MM.1S (cell line): ENCODE measurements at regions not wholly inside any gene's neighbourhood (a gene's known extent, or its start where the extent isn't known, plus 50 kb on each side); places are given as distances from the start of the nearest gene placed in this dataset.

ENCODE experiments used
- DNase-seq: peaks from one replicate; pipeline ENCODE4 v3.0.0-alpha.2; 2015
- H2AFZ ChIP-seq: fragments of 300-600 bp; sonication (generic); 2 replicates; pipeline ENCODE4 v1.6.0; 2016; ENCODE audit warnings: antibody characterized with exemption, low read length
- H3F3A ChIP-seq: fragments of 300-600 bp; sonication (generic); 2 replicates; pipeline ENCODE4 v1.6.1; 2016; ENCODE audit warnings: mild to moderate bottlenecking, antibody characterized with exemption, low read length, moderate library complexity, mixed read lengths; ENCODE audit not compliant: insufficient read depth
- H3K27ac ChIP-seq: fragments of 300-600 bp; sonication (generic); 2 replicates; pipeline ENCODE4 v1.5.1; 2016; ENCODE audit warnings: mild to moderate bottlenecking, low read length
- H3K27me3 ChIP-seq: fragments of 300-600 bp; sonication (generic); replicated peaks from 2 replicates; pipeline ENCODE4 v1.6.0; 2016; ENCODE audit warnings: low read length; ENCODE audit not compliant: insufficient read depth
- H3K36me3 ChIP-seq: fragments of 300-600 bp; sonication (generic); replicated peaks from 2 replicates; pipeline ENCODE4 v1.6.1; 2016; ENCODE audit warnings: mild to moderate bottlenecking, low read length, mixed read lengths; ENCODE audit not compliant: insufficient read depth
- H3K4me1 ChIP-seq: fragments of 300-600 bp; sonication (generic); 2 replicates; pipeline ENCODE4 v1.6.1; 2016; ENCODE audit warnings: low read length, mixed read lengths
- H3K4me2 ChIP-seq: fragments of 300-600 bp; sonication (generic); 2 replicates; pipeline ENCODE4 v1.6.0; 2016; ENCODE audit warnings: low read depth, low read length
- H3K4me3 ChIP-seq: fragments of 300-600 bp; sonication (generic); 2 replicates; pipeline ENCODE4 v1.5.1; 2016; ENCODE audit warnings: low read length, mixed read lengths
- H3K79me2 ChIP-seq: fragments of 300-600 bp; sonication (generic); 2 replicates; pipeline ENCODE4 v1.6.1; 2016; ENCODE audit warnings: mixed run types, low read length, mixed read lengths
- H3K9ac ChIP-seq: fragments of 300-600 bp; sonication (generic); 2 replicates; pipeline ENCODE4 v1.6.1; 2016; ENCODE audit warnings: low read length, mixed read lengths
- H3K9me2 ChIP-seq: fragments of 300-600 bp; sonication (generic); replicated peaks from 2 replicates; pipeline ENCODE4 v1.6.1; 2016; ENCODE audit warnings: mild to moderate bottlenecking, low read length, mixed read lengths; ENCODE audit not compliant: insufficient read depth
- H3K9me3 ChIP-seq: fragments of 300-600 bp; sonication (generic); replicated peaks from 2 replicates; pipeline ENCODE4 v1.6.1; 2016; ENCODE audit warnings: mild to moderate bottlenecking, low read length, mixed read lengths; ENCODE audit not compliant: insufficient read depth
- H4K20me1 ChIP-seq: fragments of 300-600 bp; sonication (generic); 2 replicates; pipeline ENCODE4 v1.6.1; 2016; ENCODE audit warnings: mild to moderate bottlenecking, low read length, moderate library complexity, mixed read lengths; ENCODE audit not compliant: insufficient read depth
- CTCF ChIP-seq: fragments of 300-600 bp; sonication (generic); IDR thresholded peaks from 2 replicates; pipeline ENCODE4 v1.5.1; 2016; ENCODE audit warnings: antibody characterized with exemption, low read length, mixed read lengths
- EZH2 ChIP-seq: fragments of 300-600 bp; sonication (generic); optimal IDR thresholded peaks from 2 replicates; pipeline ENCODE3; 2017; ENCODE audit warnings: low read depth, mild to moderate bottlenecking, antibody characterized with exemption, low read length, mixed read lengths
- EZH2phosphoT487 ChIP-seq: fragments of 300-600 bp; sonication (generic); IDR thresholded peaks from 2 replicates; pipeline ENCODE4 v1.6.1; 2018; ENCODE audit warnings: antibody characterized with exemption, low read length

- no peak for DNase-seq
- no peak overlapping the region for H2AFZ ChIP-seq
Measured at GRCh38 chr3:976006-976405, 116.8 kb upstream of the CNTN6 start.

GRCh38 chr3:981156-981555 is 111.7 kb upstream of the CNTN6 start:
- Histone ChIP-seq H3K4me2 (no peak overlapping the region), H3K36me3 (no peaks in the 10 kb centered on the region), H3K9me3 (no peaks in the 10 kb centered on the region), H3F3A (no peaks in the 10 kb centered on the region), H3K79me2 (no peaks in the 10 kb centered on the region), H3K27ac (no peak overlapping the region), H3K9ac (no peak overlapping the region), H3K27me3 (no peaks in the 10 kb centered on the region), H3K4me3 (no peak overlapping the region), H4K20me1 (no peaks in the 10 kb centered on the region), H2AFZ (no peak overlapping the region), H3K4me1 (no peaks in the 10 kb centered on the region), H3K9me2 (no peaks in the 10 kb centered on the region)
- no peak for DNase-seq
- TF ChIP-seq CTCF, result no peak
- TF ChIP-seq EZH2, result no peak
- TF ChIP-seq EZH2phosphoT487, result no peak

More at GRCh38 chr3:976006-976405, 116.8 kb upstream of the CNTN6 start:
- Histone ChIP-seq H3F3A (no peaks in the 10 kb centered on the region), H3K36me3 (no peaks in the 10 kb centered on the region), H3K79me2 (no peaks in the 10 kb centered on the region), H4K20me1 (no peaks in the 10 kb centered on the region), H3K4me3 (no peak overlapping the region), H3K9me2 (no peaks in the 10 kb centered on the region), H3K27me3 (no peaks in the 10 kb centered on the region), H3K4me2 (no peak overlapping the region), H3K4me1 (no peaks in the 10 kb centered on the region), H3K9ac (no peak overlapping the region), H3K9me3 (no peaks in the 10 kb centered on the region), H3K27ac (no peak overlapping the region)
- TF ChIP-seq EZH2phosphoT487 (no peak), CTCF (no peak), EZH2 (no peak)

- no peaks in the 10 kb centered on the region for H3K79me2 ChIP-seq
- no peak for DNase-seq
Measured at GRCh38 chr3:988785-989184, 104.0 kb upstream of the CNTN6 start.

More at GRCh38 chr3:988785-989184, 104.0 kb upstream of the CNTN6 start:
- no peak overlapping the region for H3K4me2 ChIP-seq
- no peaks in the 10 kb centered on the region for H3K27me3 ChIP-seq
- H3K4me1 ChIP-seq, result no peaks in the 10 kb centered on the region
- no peak overlapping the region for H3K9ac ChIP-seq
- H3K27ac ChIP-seq, result no peak overlapping the region
- no peak overlapping the region for H2AFZ ChIP-seq
- H3K36me3 ChIP-seq, result no peaks in the 10 kb centered on the region
- H3K9me3 ChIP-seq, result no peaks in the 10 kb centered on the region
- no peaks in the 10 kb centered on the region for H4K20me1 ChIP-seq
- no peak overlapping the region for H3K4me3 ChIP-seq
- no peaks in the 10 kb centered on the region for H3F3A ChIP-seq
- TF ChIP-seq CTCF (no peak), EZH2 (no peak), EZH2phosphoT487 (no peak)
- no peaks in the 10 kb centered on the region for H3K9me2 ChIP-seq
